ENCODE measurements at regions not wholly inside any gene's neighbourhood (a gene's known extent, or its start where the extent isn't known, plus 50 kb on each side); places are given as distances from the start of the nearest gene placed in this dataset.

DNA sequence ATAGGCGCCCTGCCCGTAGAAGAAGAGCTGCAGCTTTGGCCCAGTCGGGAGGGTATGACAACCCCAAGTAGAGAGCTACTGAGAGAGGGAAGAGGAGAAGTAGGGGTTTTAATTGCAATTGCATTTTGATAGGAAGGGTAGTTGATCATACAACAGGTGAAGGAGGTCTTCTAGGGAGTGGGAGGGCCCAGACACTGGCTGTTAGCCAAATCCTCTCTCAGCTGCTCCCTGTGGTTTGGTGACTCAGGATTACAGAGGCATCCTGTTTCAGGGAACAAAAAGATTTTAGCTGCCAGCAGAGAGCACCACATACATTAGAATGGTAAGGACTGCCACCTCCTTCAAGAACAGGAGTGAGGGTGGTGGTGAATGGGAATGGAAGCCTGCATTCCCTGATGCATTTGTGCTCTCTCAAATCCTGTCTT is 408.9 kb upstream of the THBS1 start (continued):
- TF ChIP-seq USF2 (IDR thresholded peaks at IDR 0.05; ENCODE audit: borderline replicate concordance, low read depth, low read length) (no peak), USF1 (IDR thresholded peaks at IDR 0.05; ENCODE audit: borderline replicate concordance, low read depth) (no peak), RAD21 (IDR thresholded peaks at IDR 0.05; ENCODE audit: low read length) (peak; percentile 87), MEF2A (IDR thresholded peaks at IDR 0.05; ENCODE audit: borderline replicate concordance, low read depth) (no peak), POLR2AphosphoS5 (IDR thresholded peaks at IDR 0.05; ENCODE audit: low read depth, low read length) (peak; percentile 64; the same call in 1 of the 2 replicates), RFX5 (IDR thresholded peaks at IDR 0.05; ENCODE audit: low read length) (no peak), MAX (IDR thresholded peaks at IDR 0.05; ENCODE audit: low read depth) (no peak), NFIC (IDR thresholded peaks at IDR 0.05; ENCODE audit: borderline replicate concordance) (peak; percentile 98), ELF1 (IDR thresholded peaks at IDR 0.05) (no peak), CHD2 (IDR thresholded peaks at IDR 0.05; ENCODE audit: low read length, partially characterized antibody) (no peak), GATA2 (CRISPR knock-in tag; IDR thresholded peaks at IDR 0.05) (no peak), TEAD4 (IDR thresholded peaks at IDR 0.05; ENCODE audit: borderline replicate concordance, insufficient read depth) (0 out of 2 replicates have a peak, but pooled peaks have one; percentile 44)
- TF ChIP-seq, protein P1, sequence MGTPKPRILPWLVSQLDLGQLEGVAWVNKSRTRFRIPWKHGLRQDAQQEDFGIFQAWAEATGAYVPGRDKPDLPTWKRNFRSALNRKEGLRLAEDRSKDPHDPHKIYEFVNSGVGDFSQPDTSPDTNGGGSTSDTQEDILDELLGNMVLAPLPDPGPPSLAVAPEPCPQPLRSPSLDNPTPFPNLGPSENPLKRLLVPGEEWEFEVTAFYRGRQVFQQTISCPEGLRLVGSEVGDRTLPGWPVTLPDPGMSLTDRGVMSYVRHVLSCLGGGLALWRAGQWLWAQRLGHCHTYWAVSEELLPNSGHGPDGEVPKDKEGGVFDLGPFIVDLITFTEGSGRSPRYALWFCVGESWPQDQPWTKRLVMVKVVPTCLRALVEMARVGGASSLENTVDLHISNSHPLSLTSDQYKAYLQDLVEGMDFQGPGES (IDR thresholded peaks at IDR 0.05; ENCODE audit: low read depth, low read length), result no peak

- ChIA-PET CTCF (interaction anchor here (0.6 to 2.7 kb wide), 11 partner anchors 8 to 620 kb away, joined by 3 to 23 read pairs (median 5); partner anchors contain the start of gene THBS1), POLR2A (no interaction called here)
Measured at GRCh38 chr15:39172380-39173281, 408.2 kb upstream of the THBS1 start.

More at GRCh38 chr15:39172380-39173281, 408.2 kb upstream of the THBS1 start:
- no peaks in the 10 kb centered on the region for H3K9me3 ChIP-seq
- 79% methylated on average over 13 of the region's 17 CpGs for WGBS (ENCODE audit: low lambda C conversion rate)
- H3K4me2 ChIP-seq, result peak overlapping the region; percentile 32; the same call in 1 of the 2 replicates
- no peaks in the 10 kb centered on the region for H3K36me3 ChIP-seq (replicated peaks in 1 of 2; ENCODE audit: control insufficient read depth in 1 of 2, insufficient read depth in 2 of 2, low read length in 1 of 2)
- no peak overlapping the region for H3K4me3 ChIP-seq (ENCODE audit: low read depth in 2 of 2, low read length in 1 of 2)
- no peaks in the 10 kb centered on the region for H4K20me1 ChIP-seq (ENCODE audit: insufficient read depth)
- H3F3A ChIP-seq (replicated peaks; ENCODE audit: insufficient read depth), result peaks cover 8% of the 10 kb centered on the region
- H3K9me2 ChIP-seq, result no peaks in the 10 kb centered on the region
- peaks cover 7 to 8% of the 10 kb centered on the region in 2 experiments for H3K4me1 ChIP-seq (ENCODE audit: control insufficient read depth in 1 of 2, insufficient read depth in 2 of 2, low read depth in 1 of 2, low read length in 1 of 2)
- peak overlapping the region; percentile 58 to 78; a peak in 3 of 4 replicates for H3K27ac ChIP-seq (ENCODE audit: low read depth in 2 of 2, low read length in 1 of 2)
- 0 out of 2 replicates have a peak overlapping the region, but pooled peaks have one; percentile 44 for H2AFZ ChIP-seq (ENCODE audit: low read depth)
- H3K79me2 ChIP-seq (ENCODE audit: insufficient read depth), result no peaks in the 10 kb centered on the region
- no peak for TF ChIP-seq MAX (IDR thresholded peaks at IDR 0.05; ENCODE audit: low read depth)
- H3K9ac ChIP-seq, result peak overlapping the region; percentile 62; the same call in 1 of the 2 replicates
- DNase-seq, result no peak
- H3K27me3 ChIP-seq (ENCODE audit: insufficient read depth), result no peaks in the 10 kb centered on the region

Data from SK-N-SH (cell line).